ENCODE measurements at regions not wholly inside any gene's neighbourhood (a gene's known extent, or its start where the extent isn't known, plus 50 kb on each side); places are given as distances from the start of the nearest gene placed in this dataset.

GRCh38 chr2:234847364-234847635 is 104.5 kb upstream of the SH3BP4 start:
- POLR2A ChIA-PET (ENCODE audit: low non-redundant PET), result no interaction called here
- Histone ChIP-seq H3K27ac (ENCODE audit: low read depth, low read length, poor library complexity, severe bottlenecking) (no peak overlapping the region), H3K4me3 (ENCODE audit: low read depth, low read length, poor library complexity, severe bottlenecking) (no peak overlapping the region), H3K4me1 (ENCODE audit: insufficient read depth, low read length, poor library complexity, severe bottlenecking) (no peaks in the 10 kb centered on the region), H3K36me3 (ENCODE audit: insufficient read depth, low read length, poor library complexity, severe bottlenecking) (no peaks in the 10 kb centered on the region), H3K27me3 (replicated peaks; ENCODE audit: insufficient read depth, low read depth, low read length, poor library complexity) (no peaks in the 10 kb centered on the region), H3K9me3 (ENCODE audit: low read depth, low read length, poor library complexity, severe bottlenecking) (no peaks in the 10 kb centered on the region)
- no TSS peak for BruUV-seq (replicated peaks)
- DNase-seq (ENCODE audit: low spot score), result no peak
- TF ChIP-seq EZH2 (IDR thresholded peaks at IDR 0.05; ENCODE audit: borderline replicate concordance, low read depth, low read length, poor library complexity, severe bottlenecking) (no peak), CTCF (conservative IDR thresholded peaks at IDR 0.05; ENCODE audit: low read depth, low read length) (no peak)
- CTCF ChIA-PET, result no interaction called here
- intact Hi-C loops (cut with micrococcal nuclease; ENCODE audit: unreplicated experiment), result no loop called here

DNA sequence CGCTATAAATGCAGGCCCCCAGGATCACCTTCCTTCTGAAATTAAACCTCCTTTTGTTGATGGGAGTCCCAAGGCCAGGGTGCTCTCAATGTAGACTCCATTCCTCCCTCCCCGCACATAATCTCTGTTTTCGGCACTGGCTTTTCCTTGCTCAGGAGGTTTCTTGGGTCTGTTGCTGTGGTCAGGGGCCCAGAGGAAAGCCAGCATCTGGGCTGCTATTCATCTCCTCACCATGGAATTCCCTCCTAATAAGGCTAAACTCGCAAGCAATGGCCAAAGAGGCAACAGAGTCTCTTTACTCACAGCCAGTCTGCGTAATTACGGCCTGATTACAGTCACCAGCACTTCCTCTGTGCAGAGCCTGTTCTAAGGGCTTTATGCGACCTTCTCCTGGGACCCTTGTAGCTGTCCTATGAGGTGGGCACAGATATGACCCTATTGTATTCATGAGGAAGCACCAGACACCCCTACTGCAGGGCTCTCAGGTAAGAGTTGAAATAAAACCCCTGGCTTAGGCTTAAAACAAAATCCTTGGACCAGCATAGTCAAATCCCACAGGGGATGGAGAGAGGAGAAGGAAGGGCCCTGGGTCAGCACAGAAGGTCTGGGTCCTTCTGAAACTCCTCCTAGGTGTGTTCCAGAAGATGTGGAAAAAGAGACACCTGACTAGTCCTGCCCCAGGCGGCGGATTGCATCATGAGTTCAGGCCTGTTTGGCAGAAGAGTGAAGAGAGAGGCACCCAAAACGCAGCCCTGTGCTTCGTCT is 105.0 kb upstream of the SH3BP4 start:
- no peak overlapping the region for H3K27ac ChIP-seq (ENCODE audit: low read depth, low read length, poor library complexity, severe bottlenecking)
- no peaks in the 10 kb centered on the region for H3K36me3 ChIP-seq (ENCODE audit: insufficient read depth, low read length, poor library complexity, severe bottlenecking)
- intact Hi-C loops (cut with micrococcal nuclease; ENCODE audit: unreplicated experiment), result no loop called here
- no peak overlapping the region for H3K4me3 ChIP-seq (ENCODE audit: low read depth, low read length, poor library complexity, severe bottlenecking)
- peaks cover 3% of the 10 kb centered on the region for H3K4me1 ChIP-seq (ENCODE audit: insufficient read depth, low read length, poor library complexity, severe bottlenecking)
- DNase-seq (ENCODE audit: low spot score), result no peak
- ChIA-PET CTCF (no interaction called here), POLR2A (ENCODE audit: low non-redundant PET) (no interaction called here)
- no peak for TF ChIP-seq EZH2 (IDR thresholded peaks at IDR 0.05; ENCODE audit: borderline replicate concordance, low read depth, low read length, poor library complexity, severe bottlenecking)
- no peak for TF ChIP-seq CTCF (conservative IDR thresholded peaks at IDR 0.05; ENCODE audit: low read depth, low read length)
- BruUV-seq (replicated peaks), result no TSS peak
- H3K9me3 ChIP-seq (ENCODE audit: low read depth, low read length, poor library complexity, severe bottlenecking), result no peaks in the 10 kb centered on the region
- H3K27me3 ChIP-seq (replicated peaks; ENCODE audit: insufficient read depth, low read depth, low read length, poor library complexity), result no peaks in the 10 kb centered on the region

- TF ChIP-seq EZH2 (IDR thresholded peaks at IDR 0.05; ENCODE audit: borderline replicate concordance, low read depth, low read length, poor library complexity, severe bottlenecking), result no peak
- TF ChIP-seq CTCF (conservative IDR thresholded peaks at IDR 0.05; ENCODE audit: low read depth, low read length), result no peak
- POLR2A ChIA-PET (ENCODE audit: low non-redundant PET), result no interaction called here
- no peaks in the 10 kb centered on the region for H3K9me3 ChIP-seq (ENCODE audit: low read depth, low read length, poor library complexity, severe bottlenecking)
- BruUV-seq (replicated peaks), result no TSS peak
- DNase-seq (ENCODE audit: low spot score), result no peak
- H3K4me3 ChIP-seq (ENCODE audit: low read depth, low read length, poor library complexity, severe bottlenecking), result no peak overlapping the region
- no peak overlapping the region for H3K27ac ChIP-seq (ENCODE audit: low read depth, low read length, poor library complexity, severe bottlenecking)
- CTCF ChIA-PET, result no interaction called here
- H3K36me3 ChIP-seq (ENCODE audit: insufficient read depth, low read length, poor library complexity, severe bottlenecking), result no peaks in the 10 kb centered on the region
- intact Hi-C loops (cut with micrococcal nuclease; ENCODE audit: unreplicated experiment), result no loop called here
- H3K4me1 ChIP-seq (ENCODE audit: insufficient read depth, low read length, poor library complexity, severe bottlenecking), result peaks cover 11% of the 10 kb centered on the region
- H3K27me3 ChIP-seq (replicated peaks; ENCODE audit: insufficient read depth, low read depth, low read length, poor library complexity), result no peaks in the 10 kb centered on the region
Measured at GRCh38 chr2:234845602-234846590, 105.9 kb upstream of the SH3BP4 start.

Data from A673 (cell line).